ENCODE measurements at regions not wholly inside any gene's neighbourhood (a gene's known extent, or its start where the extent isn't known, plus 50 kb on each side); places are given as distances from the start of the nearest gene placed in this dataset.

DNA sequence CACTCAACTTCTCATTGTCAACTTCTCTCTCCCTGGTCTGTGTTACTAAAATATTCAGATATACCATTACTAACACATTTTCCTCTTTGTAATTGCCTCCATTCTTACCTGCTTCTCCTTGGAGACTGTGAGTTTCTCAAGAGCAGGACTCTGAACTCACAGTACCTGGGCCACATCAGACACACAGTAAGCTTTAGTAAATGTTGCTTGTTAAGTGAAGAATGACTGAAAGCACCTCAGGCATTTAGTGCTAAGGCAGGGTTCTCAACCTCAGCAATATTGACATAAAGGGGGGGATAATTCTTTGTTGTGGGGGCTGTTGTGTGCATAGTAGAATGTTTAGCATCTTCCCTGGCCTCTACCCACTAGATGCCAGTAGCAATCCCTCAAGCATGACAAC, 72.0 kb upstream of the RAB11FIP2 start:
- TF ChIP-seq POLR2AphosphoS5 (IDR thresholded peaks at IDR 0.05) (no peak), EP300 (IDR thresholded peaks at IDR 0.05) (no peak)
- TF ChIP-seq, protein P1, sequence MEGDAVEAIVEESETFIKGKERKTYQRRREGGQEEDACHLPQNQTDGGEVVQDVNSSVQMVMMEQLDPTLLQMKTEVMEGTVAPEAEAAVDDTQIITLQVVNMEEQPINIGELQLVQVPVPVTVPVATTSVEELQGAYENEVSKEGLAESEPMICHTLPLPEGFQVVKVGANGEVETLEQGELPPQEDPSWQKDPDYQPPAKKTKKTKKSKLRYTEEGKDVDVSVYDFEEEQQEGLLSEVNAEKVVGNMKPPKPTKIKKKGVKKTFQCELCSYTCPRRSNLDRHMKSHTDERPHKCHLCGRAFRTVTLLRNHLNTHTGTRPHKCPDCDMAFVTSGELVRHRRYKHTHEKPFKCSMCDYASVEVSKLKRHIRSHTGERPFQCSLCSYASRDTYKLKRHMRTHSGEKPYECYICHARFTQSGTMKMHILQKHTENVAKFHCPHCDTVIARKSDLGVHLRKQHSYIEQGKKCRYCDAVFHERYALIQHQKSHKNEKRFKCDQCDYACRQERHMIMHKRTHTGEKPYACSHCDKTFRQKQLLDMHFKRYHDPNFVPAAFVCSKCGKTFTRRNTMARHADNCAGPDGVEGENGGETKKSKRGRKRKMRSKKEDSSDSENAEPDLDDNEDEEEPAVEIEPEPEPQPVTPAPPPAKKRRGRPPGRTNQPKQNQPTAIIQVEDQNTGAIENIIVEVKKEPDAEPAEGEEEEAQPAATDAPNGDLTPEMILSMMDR (IDR thresholded peaks at IDR 0.05) = no peak
